SH-SY5Y (cell line): ENCODE measurements at regions not wholly inside any gene's neighbourhood (a gene's known extent, or its start where the extent isn't known, plus 50 kb on each side); places are given as distances from the start of the nearest gene placed in this dataset.

Experiments used
- GATA2 ChIP-seq: IDR thresholded peaks from 2 replicates; pipeline ENCODE4 v1.6.1; 2011; ENCODE audit warnings: mild to moderate bottlenecking, low read depth, low read length
- GATA3 ChIP-seq: IDR thresholded peaks from 2 replicates; pipeline ENCODE4 v1.6.1; 2011; ENCODE audit warnings: low read depth, mild to moderate bottlenecking, low read length, moderate library complexity

- TF ChIP-seq GATA2: no peak
- no peak for TF ChIP-seq GATA3
Measured at GRCh38 chr17:70834039-70834438, 664.7 kb downstream of the KCNJ2 start.
